H1 (cell line): ENCODE measurements at regions not wholly inside any gene's neighbourhood (a gene's known extent, or its start where the extent isn't known, plus 50 kb on each side); places are given as distances from the start of the nearest gene placed in this dataset.

Experiments used
- CTCF ChIA-PET: fragments of 300-600 bp; sonication (Branson Sonifier 250); formaldehyde crosslinking; loops from one replicate; lab custom pipeline; 2021; ENCODE audit not compliant: partially characterized antibody; lab: Charles Lee
- POLR2A ChIA-PET: fragments of 300-600 bp; sonication (Branson Sonifier 250); formaldehyde crosslinking; loops from one replicate; lab custom pipeline; 2021; ENCODE audit warnings: inconsistent platforms; ENCODE audit not compliant: partially characterized antibody; lab: Charles Lee
- DNase-seq, 2 experiments: peaks; one replicate each; pipeline versions ENCODE4 v3.0.0 to v3.0.0-alpha.2; 2010 to 2022; ENCODE audit warnings: low spot score in 2 of 2, low read depth in 1 of 2, mixed read lengths in 1 of 2
- FAIRE-seq: peaks from 2 replicates; lab custom pipeline; 2011; peaks lifted over from hg19 to GRCh38; lab: Jason Lieb, UNC
- H2AFZ ChIP-seq: 2 replicates; pipeline ENCODE4 v1.8.1; 2012; ENCODE audit warnings: low read length, inconsistent platforms
- H2AK5ac ChIP-seq: 2 replicates; pipeline ENCODE4 v1.6.1; 2013; ENCODE audit warnings: low read depth, low read length
- H2BK120ac ChIP-seq: replicated peaks from 2 replicates; pipeline ENCODE3; 2013; ENCODE audit warnings: low read depth, low read length, inconsistent platforms
- H2BK12ac ChIP-seq: 2 replicates; pipeline ENCODE4 v1.6.1; 2013; ENCODE audit warnings: low read depth, low read length
- H2BK15ac ChIP-seq: 2 replicates; pipeline ENCODE4 v1.6.1; 2013; ENCODE audit warnings: low read length
- H2BK20ac ChIP-seq: 2 replicates; pipeline ENCODE4 v1.6.1; 2013; ENCODE audit warnings: low read length
- H2BK5ac ChIP-seq: 2 replicates; pipeline ENCODE4 v1.6.1; 2013; ENCODE audit warnings: low read depth, low read length
- H3K14ac ChIP-seq: 2 replicates; pipeline ENCODE4 v1.6.1; 2013; ENCODE audit warnings: inconsistent platforms; ENCODE audit not compliant: insufficient read length
- H3K18ac ChIP-seq: 2 replicates; pipeline ENCODE4 v1.6.1; 2013; ENCODE audit warnings: low read length; ENCODE audit errors: extremely low read depth
- H3K23ac ChIP-seq: 2 replicates; pipeline ENCODE4 v1.6.1; 2013; ENCODE audit warnings: inconsistent platforms; ENCODE audit not compliant: insufficient read length
- H3K23me2 ChIP-seq: 2 replicates; pipeline ENCODE4 v1.6.1; 2013; ENCODE audit warnings: low read depth, low read length
- H3K27ac ChIP-seq: 2 replicates; pipeline ENCODE4 v1.6.1; 2011; ENCODE audit warnings: low read depth, low read length, inconsistent platforms
- H3K27me3 ChIP-seq, 4 experiments: replicated peaks in 1 of 4; 1 replicate in 1 of 4; 2 replicates in 3 of 4; pipeline versions ENCODE4 v1.6.1 to v1.8.1; 2011 to 2013; ENCODE audit warnings: low read length in 3 of 4, mild to moderate bottlenecking in 3 of 4, inconsistent platforms in 2 of 4, mixed read lengths in 2 of 4, moderate library complexity in 1 of 4; ENCODE audit not compliant: control insufficient read depth in 3 of 4, insufficient read depth in 3 of 4; ENCODE audit errors: extremely low read depth in 1 of 4
- H3K36me3 ChIP-seq, 4 experiments: 2 replicates each; pipeline versions ENCODE4 v1.6.1 to v1.8.1; 2011 to 2013; ENCODE audit warnings: mild to moderate bottlenecking in 4 of 4, low read length in 3 of 4, moderate library complexity in 2 of 4, control low read depth in 1 of 4, inconsistent platforms in 1 of 4; ENCODE audit not compliant: insufficient read depth in 4 of 4, control insufficient read depth in 2 of 4
- H3K4ac ChIP-seq: replicated peaks from 2 replicates; pipeline ENCODE3; 2013; ENCODE audit warnings: low read length, low read depth, mixed read lengths, inconsistent platforms; ENCODE audit not compliant: insufficient read length
- H3K4me1 ChIP-seq, 4 experiments: replicated peaks in 1 of 4; 1 replicate in 1 of 4; 2 replicates in 3 of 4; pipeline versions ENCODE4 v1.6.1 to v1.8.1; 2011 to 2013; ENCODE audit warnings: low read length in 3 of 4, inconsistent platforms in 2 of 4, mixed read lengths in 1 of 4; ENCODE audit not compliant: insufficient read depth in 4 of 4, control insufficient read depth in 3 of 4
- H3K4me2 ChIP-seq, 2 experiments: 2 replicates each; pipeline versions ENCODE4 v1.6.1 to v1.8.1; 2011 to 2013; ENCODE audit warnings: low read depth in 2 of 2, low read length in 2 of 2, control low read depth in 1 of 2, inconsistent platforms in 1 of 2, mild to moderate bottlenecking in 1 of 2; ENCODE audit not compliant: insufficient read depth in 1 of 2
- H3K4me3 ChIP-seq, 4 experiments: fragments of 200-600, 300-600 bp in 1 of 4; sonication (generic), shearing (Covaris generic), sonication (Bioruptor Twin) in 1 of 4; 2 replicates each; pipeline versions ENCODE4 v1.5.1 to v1.8.1; 2011 to 2016; ENCODE audit warnings: low read length in 4 of 4, low read depth in 3 of 4, control low read depth in 2 of 4, inconsistent platforms in 2 of 4, mild to moderate bottlenecking in 2 of 4, mixed read lengths in 1 of 4, moderate library complexity in 1 of 4; ENCODE audit not compliant: insufficient read depth in 2 of 4; ENCODE audit errors: extremely low read depth in 1 of 4
- H3K56ac ChIP-seq: replicated peaks from 2 replicates; pipeline ENCODE3; 2013; ENCODE audit warnings: low read depth, mild to moderate bottlenecking, mixed read lengths, low read length, inconsistent platforms; ENCODE audit not compliant: insufficient read length
- H3K79me1 ChIP-seq: 2 replicates; pipeline ENCODE4 v1.6.1; 2013; ENCODE audit warnings: low read depth, low read length, control low read depth
- H3K79me2 ChIP-seq, 2 experiments: 2 replicates each; pipeline versions ENCODE4 v1.6.1 to v1.8.1; 2012 to 2013; ENCODE audit warnings: low read length in 2 of 2, mild to moderate bottlenecking in 2 of 2, inconsistent platforms in 1 of 2; ENCODE audit not compliant: insufficient read depth in 2 of 2, control insufficient read depth in 1 of 2
- H3K9ac ChIP-seq, 4 experiments: replicated peaks in 1 of 4; 1 replicate in 1 of 4; 2 replicates in 3 of 4; pipeline versions ENCODE4 v1.6.1 to v1.8.1; 2011 to 2013; ENCODE audit warnings: low read depth in 3 of 4, low read length in 3 of 4, control low read depth in 2 of 4, mild to moderate bottlenecking in 2 of 4, moderate library complexity in 2 of 4, inconsistent platforms in 1 of 4; ENCODE audit errors: extremely low read depth in 1 of 4
- H3K9me3 ChIP-seq, 2 experiments: 2 replicates each; pipeline versions ENCODE4 v1.6.1 to v1.8.1; 2012 to 2013; ENCODE audit warnings: mild to moderate bottlenecking in 2 of 2, moderate library complexity in 2 of 2, control low read depth in 1 of 2, inconsistent platforms in 1 of 2, low read depth in 1 of 2, low read length in 1 of 2, mixed read lengths in 1 of 2; ENCODE audit not compliant: insufficient read depth in 2 of 2
- H4K20me1 ChIP-seq, 2 experiments: replicated peaks in 1 of 2; 2 replicates each; pipeline versions ENCODE3 to v1.8.1; 2011 to 2013; ENCODE audit warnings: inconsistent platforms in 2 of 2, low read length in 2 of 2, mild to moderate bottlenecking in 1 of 2; ENCODE audit not compliant: insufficient read depth in 2 of 2, control insufficient read depth in 1 of 2
- H4K5ac ChIP-seq: 2 replicates; pipeline ENCODE4 v1.6.1; 2013; ENCODE audit warnings: low read length, low read depth, mixed read lengths, inconsistent platforms; ENCODE audit not compliant: insufficient read length
- H4K8ac ChIP-seq: 2 replicates; pipeline ENCODE4 v1.8.0; 2013; ENCODE audit warnings: mild to moderate bottlenecking, moderate library complexity, low read length, inconsistent platforms; ENCODE audit not compliant: insufficient read depth; ENCODE audit errors: extremely low read depth
- H4K91ac ChIP-seq: replicated peaks from 2 replicates; pipeline ENCODE3; 2013; ENCODE audit warnings: low read length, mixed read lengths, inconsistent platforms; ENCODE audit not compliant: insufficient read length
- TCF12 ChIP-seq: IDR thresholded peaks from 2 replicates; pipeline ENCODE4 v1.6.1; 2011; ENCODE audit warnings: low read depth, mild to moderate bottlenecking, low read length
- WGBS, 2 experiments: shearing (Covaris generic) in 1 of 2; methylation state at CpG; one replicate each; pipeline versions ENCODE4 v1.1.6 to v1.1.7; 2013 to 2015; ENCODE audit warnings: low lambda C conversion rate in 2 of 2, mixed read lengths in 2 of 2, inconsistent platforms in 1 of 2, low coverage in 1 of 2, missing lambda C conversion rate in 1 of 2; ENCODE audit not compliant: insufficient replicate concordance in 2 of 2, insufficient coverage in 1 of 2, insufficient read length in 1 of 2; ENCODE audit errors: extremely low coverage in 1 of 2, missing lambda C conversion rate in 1 of 2; 5-methylcytosine and 5-hydroxymethylcytosine counted together
- TF ChIP-seq, protein P1 (sequence below): IDR thresholded peaks from 2 replicates; pipeline ENCODE4 v1.6.1; 2011; ENCODE audit warnings: low read length, improper control_type of control experiment
- TF ChIP-seq, protein P2 (sequence below), 3 experiments: IDR thresholded peaks; 1 replicate in 2 of 3; 2 replicates in 1 of 3; pipeline versions ENCODE4 v1.5.1 to v1.6.1; 2011; ENCODE audit warnings: low read length in 3 of 3, mild to moderate bottlenecking in 3 of 3, inconsistent platforms in 2 of 3, low read depth in 1 of 3, moderate library complexity in 1 of 3; ENCODE audit not compliant: insufficient read depth in 1 of 3; ENCODE audit errors: control extremely low read depth in 1 of 3

DNA sequence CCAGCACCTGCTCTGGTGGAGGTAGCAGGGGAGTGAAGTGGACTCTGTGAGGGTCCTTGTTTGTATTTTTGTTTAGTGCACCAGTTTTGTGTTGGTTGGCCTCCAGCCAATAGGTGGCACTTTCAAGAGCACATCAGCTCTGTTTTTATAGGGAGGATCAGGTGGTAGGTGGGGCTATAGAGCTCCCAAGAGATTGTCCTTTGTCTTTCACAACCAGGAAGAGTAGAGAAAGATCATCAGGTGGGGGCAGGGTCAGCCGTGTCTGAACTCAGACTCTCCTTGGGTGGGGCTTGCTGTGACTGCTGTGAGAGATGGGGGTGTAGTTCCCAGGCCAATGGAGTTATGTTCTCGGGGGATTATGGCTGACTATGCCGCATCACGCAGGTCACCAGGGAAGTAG is 159.8 kb downstream of the ZNF326 start:
- Histone ChIP-seq H2BK120ac (no peak overlapping the region), H3K27me3 (no peaks in the 10 kb centered on the region), H3K27ac (no peak overlapping the region), H3K79me1 (no peaks in the 10 kb centered on the region), H2AFZ (no peak overlapping the region), H3K9ac (no peak overlapping the region), H3K4me3 (no peak overlapping the region), H3K36me3 (no peaks in the 10 kb centered on the region), H3K79me2 (no peaks in the 10 kb centered on the region), H3K4me2 (no peak overlapping the region), H2BK12ac (no peak overlapping the region), H2BK15ac (no peak overlapping the region), H3K23me2 (no peaks in the 10 kb centered on the region), H3K56ac (no peak overlapping the region), H4K91ac (no peak overlapping the region), H2AK5ac (no peak overlapping the region), H4K8ac (no peak overlapping the region; the same call in 1 of the 2 replicates), H3K4ac (no peak overlapping the region), H3K23ac (no peak overlapping the region), H2BK5ac (no peak overlapping the region), H3K18ac (no peak overlapping the region)
- CTCF ChIA-PET, result interaction anchor here (1.3 kb wide), 2 partner anchors 9 to 11 kb away, joined by 3 to 4 read pairs; no protein-coding TSS in a partner anchor
- FAIRE-seq (no peak), DNase-seq (no peak)
- POLR2A ChIA-PET, result no interaction called here
- WGBS, 2 experiments, result 68% methylated on average over 4 of the region's 4 CpGs; no CpG with 5 or more reads in 1 of the 2 experiments
- TF ChIP-seq, protein P1, sequence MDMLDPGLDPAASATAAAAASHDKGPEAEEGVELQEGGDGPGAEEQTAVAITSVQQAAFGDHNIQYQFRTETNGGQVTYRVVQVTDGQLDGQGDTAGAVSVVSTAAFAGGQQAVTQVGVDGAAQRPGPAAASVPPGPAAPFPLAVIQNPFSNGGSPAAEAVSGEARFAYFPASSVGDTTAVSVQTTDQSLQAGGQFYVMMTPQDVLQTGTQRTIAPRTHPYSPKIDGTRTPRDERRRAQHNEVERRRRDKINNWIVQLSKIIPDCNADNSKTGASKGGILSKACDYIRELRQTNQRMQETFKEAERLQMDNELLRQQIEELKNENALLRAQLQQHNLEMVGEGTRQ, result no peak
- TF ChIP-seq, protein P2, sequence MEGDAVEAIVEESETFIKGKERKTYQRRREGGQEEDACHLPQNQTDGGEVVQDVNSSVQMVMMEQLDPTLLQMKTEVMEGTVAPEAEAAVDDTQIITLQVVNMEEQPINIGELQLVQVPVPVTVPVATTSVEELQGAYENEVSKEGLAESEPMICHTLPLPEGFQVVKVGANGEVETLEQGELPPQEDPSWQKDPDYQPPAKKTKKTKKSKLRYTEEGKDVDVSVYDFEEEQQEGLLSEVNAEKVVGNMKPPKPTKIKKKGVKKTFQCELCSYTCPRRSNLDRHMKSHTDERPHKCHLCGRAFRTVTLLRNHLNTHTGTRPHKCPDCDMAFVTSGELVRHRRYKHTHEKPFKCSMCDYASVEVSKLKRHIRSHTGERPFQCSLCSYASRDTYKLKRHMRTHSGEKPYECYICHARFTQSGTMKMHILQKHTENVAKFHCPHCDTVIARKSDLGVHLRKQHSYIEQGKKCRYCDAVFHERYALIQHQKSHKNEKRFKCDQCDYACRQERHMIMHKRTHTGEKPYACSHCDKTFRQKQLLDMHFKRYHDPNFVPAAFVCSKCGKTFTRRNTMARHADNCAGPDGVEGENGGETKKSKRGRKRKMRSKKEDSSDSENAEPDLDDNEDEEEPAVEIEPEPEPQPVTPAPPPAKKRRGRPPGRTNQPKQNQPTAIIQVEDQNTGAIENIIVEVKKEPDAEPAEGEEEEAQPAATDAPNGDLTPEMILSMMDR (IDR thresholded peaks at IDR 0.05; ENCODE audit: control extremely low read depth in 1 of 3, insufficient read depth in 1 of 3, low read depth in 1 of 3, low read length in 3 of 3), result peak in 2 of 3 experiments; percentile 5 to 13; a peak in 2 of 4 replicates
- TF ChIP-seq TCF12, result no peak
- TF ChIP-seq, all 59 proteins: peak for 1
- H4K20me1 ChIP-seq, result no peaks in the 10 kb centered on the region
- H3K14ac ChIP-seq, result no peak overlapping the region
- no peak overlapping the region for H4K5ac ChIP-seq
- no peak overlapping the region for H2BK20ac ChIP-seq
- no peaks in the 10 kb centered on the region; a peak in 2 of 7 replicates for H3K4me1 ChIP-seq
- H3K9me3 ChIP-seq, result no peaks in the 10 kb centered on the region
